Fibroblast of villous mesenchyme (primary cell): ENCODE measurements at regions not wholly inside any gene's neighbourhood (a gene's known extent, or its start where the extent isn't known, plus 50 kb on each side); places are given as distances from the start of the nearest gene placed in this dataset.

ENCODE experiments used
- DNase-seq: peaks from one replicate; pipeline ENCODE4 v3.0.0-alpha.2; 2010; ENCODE audit warnings: low read depth
- H3K4me3 ChIP-seq: 2 replicates; pipeline ENCODE4 v1.5.1; 2011; ENCODE audit warnings: low read depth, mild to moderate bottlenecking, low read length
- CTCF ChIP-seq: IDR thresholded peaks from 2 replicates; pipeline ENCODE4 v1.5.1; 2012; ENCODE audit warnings: low read depth, mild to moderate bottlenecking, low read length; ENCODE audit not compliant: insufficient read depth

DNA sequence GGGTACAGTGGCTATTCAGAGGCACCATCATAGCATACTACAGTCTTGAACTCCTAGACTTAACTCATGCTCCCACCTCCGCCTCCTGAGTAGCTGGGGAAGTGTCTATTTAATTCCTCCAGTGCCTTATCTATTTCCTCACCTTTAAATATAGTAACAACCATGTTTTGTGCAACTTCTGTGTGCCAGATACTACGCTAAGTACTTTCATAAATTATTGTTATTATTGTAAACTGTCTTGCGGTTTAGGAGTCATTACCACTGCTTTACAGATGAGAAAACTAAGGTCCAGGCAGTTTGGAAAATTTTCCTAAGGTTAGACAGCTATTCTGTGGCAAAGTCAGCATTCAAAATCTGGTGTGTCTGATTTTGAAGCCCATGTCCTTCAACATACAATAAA is 359.1 kb upstream of the XYLT1 start:
- TF ChIP-seq CTCF: no peak
- H3K4me3 ChIP-seq: no peak overlapping the region
- DNase-seq: peak; percentile 79

GRCh38 chr16:17828012-17828411 is 357.3 kb upstream of the XYLT1 start:
- no peak overlapping the region for H3K4me3 ChIP-seq
- no peak for TF ChIP-seq CTCF
- peak; percentile 86 for DNase-seq

DNA sequence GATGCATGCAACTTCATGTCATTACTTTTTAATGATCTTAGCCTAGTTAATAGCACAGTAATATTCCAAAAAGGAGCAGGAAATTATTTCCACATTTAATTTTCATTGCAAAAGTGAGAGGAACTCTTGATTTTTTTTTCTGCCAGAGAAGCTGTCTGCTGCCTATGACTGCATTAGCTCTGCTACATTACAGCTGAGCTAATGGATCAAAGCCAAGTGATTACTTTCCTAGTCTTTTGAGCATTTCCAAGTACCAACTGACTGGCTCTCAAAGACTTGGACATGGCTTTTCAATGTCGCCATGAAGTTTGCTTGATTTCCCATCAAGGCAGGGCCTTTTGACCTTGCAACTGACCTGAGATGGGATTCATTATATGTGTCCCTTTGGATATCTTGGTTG is 356.6 kb upstream of the XYLT1 start:
- H3K4me3 ChIP-seq: no peak overlapping the region
- DNase-seq: peak; percentile 23
- no peak for TF ChIP-seq CTCF

DNA sequence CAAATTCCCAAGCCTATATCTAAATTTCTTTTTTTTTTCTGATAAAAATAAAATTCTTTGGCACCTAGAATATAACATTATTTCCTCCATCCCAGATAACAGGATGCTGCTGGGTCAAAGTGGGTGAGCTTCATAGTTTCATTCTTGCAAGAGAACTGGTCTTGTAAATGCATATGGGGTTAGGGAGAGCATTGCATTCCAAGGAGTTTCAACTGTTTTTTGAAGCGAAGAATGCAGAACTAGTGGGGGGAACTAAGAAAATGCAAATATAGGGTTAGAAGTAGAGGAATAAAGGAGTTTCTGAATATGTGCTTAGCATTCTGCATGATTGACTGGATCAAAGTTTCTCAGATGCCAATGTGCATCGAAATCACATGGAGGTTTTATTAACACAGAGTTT is 347.2 kb upstream of the XYLT1 start:
- no peak for DNase-seq
- H3K4me3 ChIP-seq: no peak overlapping the region
- TF ChIP-seq CTCF: no peak

DNA sequence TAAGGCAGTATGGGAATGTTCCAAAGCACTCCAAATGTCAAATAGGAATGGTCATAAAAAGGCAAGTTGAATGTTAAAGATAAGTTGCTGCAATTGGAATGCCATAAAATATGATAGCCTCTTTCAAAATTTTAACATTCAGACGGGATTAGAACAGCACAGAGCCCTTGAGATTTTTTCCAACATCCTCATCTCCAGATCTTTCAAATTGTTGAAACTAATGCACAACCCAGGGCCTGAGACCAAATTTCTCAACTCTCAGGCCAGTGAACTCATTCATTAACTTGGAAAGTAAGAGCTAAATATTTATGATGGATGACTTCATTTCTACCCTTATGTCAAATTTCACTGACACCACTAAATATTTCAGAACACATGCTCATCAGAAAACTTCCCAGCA is 346.5 kb upstream of the XYLT1 start:
- DNase-seq: peak; percentile 18
- H3K4me3 ChIP-seq: no peak overlapping the region
- no peak for TF ChIP-seq CTCF

DNA sequence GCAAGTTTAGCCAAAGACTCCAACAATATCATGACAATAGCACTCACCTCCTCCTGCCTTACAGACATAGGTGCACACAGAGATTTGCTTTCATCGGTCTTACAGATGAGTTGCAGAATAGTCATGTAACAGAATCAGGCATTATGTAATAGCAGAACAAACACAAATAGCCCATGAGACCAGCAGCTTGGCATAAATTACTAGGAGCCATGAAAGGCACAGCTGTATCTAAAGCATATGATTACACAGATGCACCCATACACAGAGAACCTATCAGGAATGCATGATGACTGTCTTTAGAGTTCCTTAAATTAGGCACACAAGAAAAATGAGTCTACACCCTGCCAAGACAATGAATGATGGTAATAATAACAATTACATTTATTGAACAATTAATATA is 342.0 kb upstream of the XYLT1 start:
- TF ChIP-seq CTCF: no peak
- no peak overlapping the region for H3K4me3 ChIP-seq
- no peak for DNase-seq

GRCh38 chr16:17804857-17805256 is 334.1 kb upstream of the XYLT1 start:
- TF ChIP-seq CTCF: no peak
- no peak overlapping the region for H3K4me3 ChIP-seq
- DNase-seq: no peak
